ENCODE measurements at regions not wholly inside any gene's neighbourhood (a gene's known extent, or its start where the extent isn't known, plus 50 kb on each side); places are given as distances from the start of the nearest gene placed in this dataset.

GRCh38 chr17:77433385-77434135 lies 292.8 kb downstream of the SEC14L1 start:
- peaks cover 61% of the 10 kb centered on the region for H3K79me2 ChIP-seq (ENCODE audit: control insufficient read depth, insufficient read depth, low read length)
- no TSS peak for BruUV-seq (replicated peaks)
- FAIRE-seq, result no peak
- in situ Hi-C loops (cut with MboI), result no loop called here
- CTCF ChIA-PET (ENCODE audit: low intra/inter-chr PET ratio), result interaction anchor here (0.5 kb wide), 1 partner anchor 153 kb away, joined by 3 read pairs; no protein-coding TSS in a partner anchor
- DNase-seq (ENCODE audit: extremely low read depth in 1 of 4, low spot score in 3 of 4), result no peak
- no peak overlapping the region for H3K4me2 ChIP-seq (ENCODE audit: insufficient read depth, low read length)
- H3K9me3 ChIP-seq (replicated peaks; ENCODE audit: control insufficient read depth, insufficient read depth, low read depth, low read length), result no peaks in the 10 kb centered on the region
- H3K36me3 ChIP-seq (ENCODE audit: control insufficient read depth, insufficient read depth, low read length), result peaks cover 13% of the 10 kb centered on the region; the same call in 1 of the 3 replicates
- H3K27me3 ChIP-seq (ENCODE audit: control insufficient read depth in 2 of 2, insufficient read depth in 2 of 2, low read length in 2 of 2), result no peaks in the 10 kb centered on the region
- H3K9me1 ChIP-seq (ENCODE audit: control insufficient read depth, insufficient read depth, low read length), result peaks cover 5% of the 10 kb centered on the region
- peaks cover 20 to 67% of the 10 kb centered on the region in 2 experiments for H3K4me1 ChIP-seq (replicated peaks in 1 of 2; ENCODE audit: control insufficient read depth in 2 of 2, insufficient read depth in 2 of 2, low read length in 2 of 2)
- ATAC-seq, result no peak
- peaks cover 66% of the 10 kb centered on the region for H4K20me1 ChIP-seq (replicated peaks; ENCODE audit: control insufficient read depth, insufficient read depth, low read length)
- no peak overlapping the region for H3K4me3 ChIP-seq
- no peak overlapping the region for H3K27ac ChIP-seq (ENCODE audit: extremely low read depth, low read depth, low read length)
- intact Hi-C loops (cut with micrococcal nuclease), result no loop called here
- no peak overlapping the region for H3K9ac ChIP-seq (ENCODE audit: insufficient read depth in 1 of 2, low read depth in 2 of 2, low read length in 2 of 2)
- TF ChIP-seq, protein P1, sequence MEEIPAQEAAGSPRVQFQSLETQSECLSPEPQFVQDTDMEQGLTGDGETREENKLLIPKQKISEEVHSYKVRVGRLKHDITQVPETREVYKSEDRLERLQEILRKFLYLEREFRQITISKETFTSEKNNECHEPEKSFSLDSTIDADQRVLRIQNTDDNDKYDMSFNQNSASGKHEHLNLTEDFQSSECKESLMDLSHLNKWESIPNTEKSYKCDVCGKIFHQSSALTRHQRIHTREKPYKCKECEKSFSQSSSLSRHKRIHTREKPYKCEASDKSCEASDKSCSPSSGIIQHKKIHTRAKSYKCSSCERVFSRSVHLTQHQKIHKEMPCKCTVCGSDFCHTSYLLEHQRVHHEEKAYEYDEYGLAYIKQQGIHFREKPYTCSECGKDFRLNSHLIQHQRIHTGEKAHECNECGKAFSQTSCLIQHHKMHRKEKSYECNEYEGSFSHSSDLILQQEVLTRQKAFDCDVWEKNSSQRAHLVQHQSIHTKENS (CRISPR knock-in tag; IDR thresholded peaks at IDR 0.05), result no peak
- TF ChIP-seq ZNF282 (CRISPR knock-in tag; IDR thresholded peaks at IDR 0.05) (no peak), HDAC1 (IDR thresholded peaks at IDR 0.05) (no peak), KDM2B (CRISPR knock-in tag; IDR thresholded peaks at IDR 0.05) (no peak)
- WGBS (ENCODE audit: insufficient coverage, low coverage, missing lambda C conversion rate), result 88% methylated on average over 9 of the region's 27 CpGs
- H2AFZ ChIP-seq (ENCODE audit: low read depth, low read length), result no peak overlapping the region
- POLR2A ChIA-PET, result interaction anchor here (0.9 kb wide), 1 partner anchor 16 kb away, joined by 3 read pairs; no protein-coding TSS in a partner anchor
